DOHH2 (cell line): ENCODE measurements at regions not wholly inside any gene's neighbourhood (a gene's known extent, or its start where the extent isn't known, plus 50 kb on each side); places are given as distances from the start of the nearest gene placed in this dataset.
"Not testable (repeated sequence)": the region's sequence is repeated elsewhere in the genome, so short reads cannot be mapped to it uniquely, and the experiment has no call there.

ENCODE experiments used
- H3F3A ChIP-seq: fragments of 200-600 bp; sonication (generic), shearing (Covaris generic); 2 replicates; pipeline ENCODE4 v1.6.0; 2016; ENCODE audit warnings: antibody characterized with exemption, mild to moderate bottlenecking; ENCODE audit not compliant: control insufficient read depth, insufficient read depth
- H3K27ac ChIP-seq: fragments of 200-600 bp; sonication (generic); 2 replicates; pipeline ENCODE4 v1.5.1; 2014; ENCODE audit warnings: low read depth, mild to moderate bottlenecking, low read length, moderate library complexity
- H3K27me3 ChIP-seq: fragments of 200-600 bp; sonication (generic); 2 replicates; pipeline ENCODE4 v1.6.1; 2014; ENCODE audit warnings: mild to moderate bottlenecking, low read length, mixed read lengths; ENCODE audit not compliant: control insufficient read depth
- H3K36me3 ChIP-seq: fragments of 200-600 bp; sonication (generic); 2 replicates; pipeline ENCODE4 v1.6.1; 2014; ENCODE audit warnings: mild to moderate bottlenecking, low read length, moderate library complexity, mixed read lengths; ENCODE audit not compliant: control insufficient read depth
- H3K4me1 ChIP-seq: fragments of 200-600 bp; sonication (generic); 2 replicates; pipeline ENCODE4 v1.6.1; 2014; ENCODE audit warnings: mild to moderate bottlenecking, low read length, mixed read lengths; ENCODE audit not compliant: control insufficient read depth
- H3K4me2 ChIP-seq: fragments of 200-600 bp; sonication (generic); 2 replicates; pipeline ENCODE4 v1.6.0; 2014; ENCODE audit warnings: mild to moderate bottlenecking, low read length, moderate library complexity
- H3K4me3 ChIP-seq: fragments of 200-600 bp; sonication (generic); 2 replicates; pipeline ENCODE4 v1.5.1; 2014; ENCODE audit warnings: mild to moderate bottlenecking, low read length, mixed read lengths
- H3K79me2 ChIP-seq: fragments of 200-600 bp; sonication (generic); 2 replicates; pipeline ENCODE4 v1.6.1; 2014; ENCODE audit warnings: mild to moderate bottlenecking, low read length, mixed read lengths; ENCODE audit not compliant: control insufficient read depth
- H3K9me2 ChIP-seq: fragments of 200-600 bp; sonication (generic); replicated peaks from 2 replicates; pipeline ENCODE4 v1.6.1; 2014; ENCODE audit warnings: mild to moderate bottlenecking, low read length, mixed read lengths; ENCODE audit not compliant: control insufficient read depth
- H3K9me3 ChIP-seq: fragments of 200-600 bp; sonication (generic); 2 replicates; pipeline ENCODE4 v1.6.1; 2014; ENCODE audit warnings: antibody characterized with exemption, low read length, mixed read lengths; ENCODE audit not compliant: control insufficient read depth, insufficient read depth
- H4K20me1 ChIP-seq: fragments of 200-600 bp; sonication (generic); 2 replicates; pipeline ENCODE4 v1.6.0; 2014; ENCODE audit warnings: low read depth, mild to moderate bottlenecking, antibody characterized with exemption, low read length, moderate library complexity; ENCODE audit not compliant: control insufficient read depth, insufficient read depth
- EZH2phosphoT487 ChIP-seq: fragments of 200-600 bp; sonication (generic); IDR thresholded peaks from 2 replicates; pipeline ENCODE4 v1.6.1; 2017; ENCODE audit warnings: borderline replicate concordance, mild to moderate bottlenecking, antibody characterized with exemption, low read length, moderate library complexity, mixed read lengths
- TF ChIP-seq, protein P1 (sequence below): fragments of 200-600 bp; sonication (generic); IDR thresholded peaks from one replicate; pipeline ENCODE4 v1.5.1; 2014; ENCODE audit warnings: antibody characterized with exemption, mild to moderate bottlenecking, low read depth, low read length; ENCODE audit not compliant: poor library complexity, severe bottlenecking

DNA sequence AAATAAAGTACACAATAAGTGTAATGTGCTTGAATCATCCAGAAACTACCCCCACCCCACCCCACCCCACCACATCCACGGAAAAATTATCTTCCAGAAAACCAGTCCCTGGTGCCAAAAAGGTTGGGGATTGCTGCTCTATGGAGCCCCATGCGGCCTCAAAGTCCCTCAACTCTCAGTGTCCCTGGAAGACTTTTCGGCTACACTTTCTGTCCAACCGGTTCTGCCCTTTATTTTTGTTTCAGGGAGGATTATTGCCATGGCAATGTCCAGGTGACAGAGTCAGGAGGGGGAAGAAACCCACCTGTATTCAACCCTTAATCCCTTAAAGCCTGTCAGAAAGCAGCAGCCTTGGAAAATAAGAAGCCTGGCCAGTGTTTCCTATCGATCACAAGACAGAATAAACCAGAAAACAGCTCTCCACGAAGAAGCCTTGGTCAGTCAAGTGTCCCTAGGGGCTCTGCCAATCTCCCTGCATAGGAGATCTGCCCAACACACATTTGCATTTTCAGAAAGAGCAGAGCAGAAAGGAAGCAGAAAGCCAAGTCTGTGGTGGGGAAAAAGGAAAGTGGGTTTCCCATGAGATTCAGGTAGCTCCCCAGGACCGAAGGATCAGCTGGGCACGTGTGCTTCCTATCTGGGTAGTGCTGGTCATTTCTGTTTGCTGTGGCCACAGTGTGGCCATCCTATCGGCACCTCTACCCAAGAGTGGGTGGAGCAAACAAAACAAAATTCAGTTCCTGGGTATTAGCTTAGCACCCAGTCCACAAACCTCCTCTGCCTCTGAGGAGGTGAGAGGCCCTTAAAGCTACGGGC lies 342.7 kb downstream of the SOX9 start:
- no peaks in the 10 kb centered on the region for H3K9me2 ChIP-seq
- H3K27me3 ChIP-seq, result 0 out of 2 replicates have a peak, but pooled peaks cover 3% of the 10 kb centered on the region
- H3K4me3 ChIP-seq, result no peak overlapping the region
- no peak overlapping the region for H3K27ac ChIP-seq
- no peaks in the 10 kb centered on the region for H3K79me2 ChIP-seq
- H3K4me1 ChIP-seq, result no peaks in the 10 kb centered on the region
- H3K36me3 ChIP-seq, result no peaks in the 10 kb centered on the region
- H3F3A ChIP-seq, result no peaks in the 10 kb centered on the region
- no peak overlapping the region for H3K4me2 ChIP-seq
- no peaks in the 10 kb centered on the region for H4K20me1 ChIP-seq
- H3K9me3 ChIP-seq, result no peaks in the 10 kb centered on the region
- TF ChIP-seq, protein P1, sequence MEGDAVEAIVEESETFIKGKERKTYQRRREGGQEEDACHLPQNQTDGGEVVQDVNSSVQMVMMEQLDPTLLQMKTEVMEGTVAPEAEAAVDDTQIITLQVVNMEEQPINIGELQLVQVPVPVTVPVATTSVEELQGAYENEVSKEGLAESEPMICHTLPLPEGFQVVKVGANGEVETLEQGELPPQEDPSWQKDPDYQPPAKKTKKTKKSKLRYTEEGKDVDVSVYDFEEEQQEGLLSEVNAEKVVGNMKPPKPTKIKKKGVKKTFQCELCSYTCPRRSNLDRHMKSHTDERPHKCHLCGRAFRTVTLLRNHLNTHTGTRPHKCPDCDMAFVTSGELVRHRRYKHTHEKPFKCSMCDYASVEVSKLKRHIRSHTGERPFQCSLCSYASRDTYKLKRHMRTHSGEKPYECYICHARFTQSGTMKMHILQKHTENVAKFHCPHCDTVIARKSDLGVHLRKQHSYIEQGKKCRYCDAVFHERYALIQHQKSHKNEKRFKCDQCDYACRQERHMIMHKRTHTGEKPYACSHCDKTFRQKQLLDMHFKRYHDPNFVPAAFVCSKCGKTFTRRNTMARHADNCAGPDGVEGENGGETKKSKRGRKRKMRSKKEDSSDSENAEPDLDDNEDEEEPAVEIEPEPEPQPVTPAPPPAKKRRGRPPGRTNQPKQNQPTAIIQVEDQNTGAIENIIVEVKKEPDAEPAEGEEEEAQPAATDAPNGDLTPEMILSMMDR, result no peak
- TF ChIP-seq EZH2phosphoT487, result no peak

DNA sequence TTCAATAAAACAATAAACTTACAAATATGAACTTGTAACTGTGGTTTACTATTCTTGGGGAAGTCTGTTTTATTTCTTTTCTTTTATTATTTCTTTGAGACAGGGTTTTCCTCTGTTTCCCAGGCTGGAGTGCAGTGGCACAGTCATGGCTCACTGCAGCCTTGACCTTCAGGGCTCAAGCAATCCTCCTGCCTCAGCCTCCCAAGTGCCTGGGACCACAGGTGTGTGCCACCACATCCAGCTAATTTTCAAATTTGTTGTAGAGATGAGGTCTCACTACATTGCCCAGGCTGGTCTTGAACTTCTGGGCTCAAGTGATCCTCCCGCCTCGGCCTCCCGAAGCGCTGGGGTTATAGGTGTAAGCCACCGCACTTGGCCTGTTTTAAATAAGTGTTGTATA lies 343.4 kb downstream of the SOX9 start:
- H3K9me2 ChIP-seq, H4K20me1 ChIP-seq, H3K4me2 ChIP-seq, H3K36me3 ChIP-seq, H3F3A ChIP-seq, H3K9me3 ChIP-seq, H3K27ac ChIP-seq, H3K79me2 ChIP-seq, H3K4me3 ChIP-seq, H3K4me1 ChIP-seq, H3K27me3 ChIP-seq: not testable (repeated sequence)

DNA sequence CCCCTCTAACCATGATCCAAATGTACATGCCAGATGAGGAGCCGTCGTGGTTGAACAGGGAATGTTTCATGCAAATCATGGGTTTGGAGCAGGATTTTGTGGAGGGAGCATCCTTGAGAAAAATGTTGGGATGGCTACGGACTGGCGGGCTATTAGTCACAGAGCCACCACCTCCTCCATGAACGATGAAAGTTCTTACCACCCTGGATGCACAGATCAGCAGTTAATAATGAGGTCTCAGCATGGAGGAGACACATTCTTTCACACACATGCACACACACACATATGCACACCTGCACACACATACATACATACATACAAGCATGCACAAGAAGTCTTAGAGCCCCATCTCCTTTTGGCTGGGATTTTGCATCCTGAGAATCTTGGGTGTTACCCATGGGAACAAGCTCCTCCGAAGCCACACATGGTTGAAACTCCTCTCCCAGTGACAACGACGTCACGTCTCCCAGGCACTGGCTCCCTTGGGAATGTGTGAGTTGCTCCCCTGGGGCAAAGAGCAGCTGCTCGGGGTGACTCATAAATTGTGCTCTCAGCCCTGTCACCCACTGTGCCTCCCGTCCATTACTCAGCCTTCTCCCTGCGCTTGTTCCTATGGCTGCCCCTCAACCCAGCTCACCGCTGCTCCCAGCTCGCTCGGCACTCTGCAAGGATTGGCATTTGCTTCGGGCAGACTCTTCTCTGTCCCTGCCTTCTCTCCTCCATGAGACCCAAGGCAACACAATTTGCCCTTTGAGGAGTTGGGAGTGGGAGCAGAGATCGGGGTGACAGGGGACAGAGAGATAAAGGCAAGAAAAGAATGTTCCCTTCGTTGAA lies 344.6 kb downstream of the SOX9 start:
- Histone ChIP-seq H3K4me1 (no peaks in the 10 kb centered on the region), H3K36me3 (no peaks in the 10 kb centered on the region), H3F3A (no peaks in the 10 kb centered on the region), H3K4me3 (no peak overlapping the region), H3K9me3 (no peaks in the 10 kb centered on the region), H3K4me2 (no peak overlapping the region), H3K79me2 (no peaks in the 10 kb centered on the region), H3K9me2 (no peaks in the 10 kb centered on the region), H3K27me3 (0 out of 2 replicates have a peak, but pooled peaks cover 3% of the 10 kb centered on the region), H4K20me1 (no peaks in the 10 kb centered on the region), H3K27ac (no peak overlapping the region)
- TF ChIP-seq EZH2phosphoT487, result no peak
- TF ChIP-seq, protein P1, result no peak

DNA sequence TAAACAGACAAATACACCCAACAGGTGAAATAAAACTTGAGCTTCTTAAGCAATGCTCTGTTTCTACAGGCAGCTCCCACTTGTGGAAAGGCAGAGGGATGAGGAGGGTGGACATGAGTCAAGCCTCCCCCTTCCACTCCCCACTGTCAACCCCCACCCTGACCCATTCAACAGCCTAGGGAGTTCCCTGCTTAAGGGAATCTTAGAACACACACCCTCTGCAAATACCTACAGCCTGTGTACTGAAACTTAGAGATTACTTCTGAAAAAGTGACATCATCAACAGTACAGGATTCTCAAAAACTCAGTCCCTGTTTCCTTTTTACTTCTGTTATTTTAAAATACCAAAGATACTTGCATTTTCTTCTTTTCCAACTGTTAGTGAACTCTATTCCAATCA lies 345.4 kb downstream of the SOX9 start:
- Histone ChIP-seq H3F3A (no peaks in the 10 kb centered on the region), H3K79me2 (no peaks in the 10 kb centered on the region), H3K4me1 (no peaks in the 10 kb centered on the region), H3K36me3 (no peaks in the 10 kb centered on the region), H3K4me3 (no peak overlapping the region), H4K20me1 (no peaks in the 10 kb centered on the region), H3K27me3 (0 out of 2 replicates have a peak, but pooled peaks cover 3% of the 10 kb centered on the region), H3K9me3 (no peaks in the 10 kb centered on the region), H3K27ac (no peak overlapping the region), H3K9me2 (no peaks in the 10 kb centered on the region), H3K4me2 (no peak overlapping the region)
- TF ChIP-seq, protein P1, result no peak
- no peak for TF ChIP-seq EZH2phosphoT487
